HG03139 (cell line): ENCODE measurements at regions not wholly inside any gene's neighbourhood (a gene's known extent, or its start where the extent isn't known, plus 50 kb on each side); places are given as distances from the start of the nearest gene placed in this dataset.
"Not testable (repeated sequence)": the region's sequence is repeated elsewhere in the genome, so short reads cannot be mapped to it uniquely, and the experiment has no call there.

Experiments used
- ATAC-seq: cut with Tn5 transposase; IDR thresholded peaks from one replicate; pipeline ENCODE4 v1.9.1; 2021; ENCODE audit not compliant: unreplicated experiment

- ATAC-seq: no peak
Measured at GRCh38 chr10:119996944-119997343, 104.4 kb downstream of the SEC23IP start.

DNA sequence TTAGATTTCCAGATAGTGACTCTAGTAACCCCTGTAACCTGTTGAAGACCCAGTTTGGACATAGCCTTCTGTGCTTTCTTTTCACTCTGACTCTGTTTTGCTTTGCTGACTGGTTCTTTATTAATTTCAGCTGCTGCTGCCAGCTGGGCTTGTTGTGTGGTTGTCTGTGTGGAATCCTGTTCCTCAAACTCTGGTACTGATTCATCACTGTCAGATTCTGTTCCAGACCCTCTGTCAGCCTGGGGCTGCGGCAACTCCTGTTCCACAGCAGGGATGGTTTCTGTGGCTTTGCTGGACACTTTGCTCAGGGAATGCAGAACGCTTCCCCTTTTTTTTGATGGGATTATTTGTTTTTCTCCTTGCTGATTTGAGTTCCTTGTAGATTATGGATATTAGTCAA lies 104.9 kb downstream of the SEC23IP start:
- no peak for ATAC-seq

- no peak for ATAC-seq
Measured at GRCh38 chr10:120002785-120003184, 110.3 kb downstream of the SEC23IP start.

DNA sequence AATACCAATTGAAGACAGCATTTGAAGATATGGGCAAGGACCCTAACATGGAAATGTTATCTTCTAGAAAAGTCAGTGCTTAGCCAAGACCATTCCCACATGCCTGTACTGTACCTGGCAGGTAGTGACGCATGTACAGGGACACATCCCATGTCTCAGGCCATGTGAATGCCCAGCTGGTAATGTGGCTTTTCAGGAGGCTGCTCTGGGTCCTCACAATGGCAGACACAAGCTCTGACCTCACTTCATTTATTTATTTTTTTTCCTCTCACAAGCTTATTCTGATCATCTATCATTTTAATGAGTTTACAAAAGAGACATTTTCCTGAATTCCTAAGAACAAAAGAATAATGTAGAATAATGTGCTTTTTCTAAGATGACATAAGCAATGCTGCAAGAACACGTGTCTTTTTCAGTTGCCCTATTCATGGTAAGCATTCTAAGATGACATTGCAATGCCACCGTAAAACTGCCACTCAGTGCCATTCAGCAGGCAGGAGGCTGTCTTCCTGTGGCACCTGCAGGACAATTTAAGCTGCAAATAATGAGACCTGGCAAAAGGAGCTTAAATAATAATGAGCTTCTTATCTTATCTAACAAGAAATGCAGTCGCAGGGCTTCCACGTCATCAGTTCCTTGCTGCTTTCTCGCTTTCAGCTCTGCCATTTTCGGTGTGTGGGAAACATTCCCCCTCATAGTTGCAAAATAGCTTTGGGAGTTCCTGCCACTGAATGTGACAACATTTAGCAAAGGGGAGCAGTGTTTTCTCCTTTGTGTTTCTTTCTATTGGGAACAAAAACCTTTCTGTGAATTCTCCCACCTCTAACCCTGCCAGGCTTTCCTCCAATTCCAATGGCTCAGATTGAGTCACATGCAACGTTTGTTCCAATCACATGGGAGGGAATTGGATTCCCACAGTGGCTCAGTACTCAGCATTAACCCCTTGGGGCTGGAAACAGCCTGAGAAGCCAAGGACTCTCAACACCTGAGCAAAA lies 113.0 kb downstream of the SEC23IP start:
- no peak for ATAC-seq

DNA sequence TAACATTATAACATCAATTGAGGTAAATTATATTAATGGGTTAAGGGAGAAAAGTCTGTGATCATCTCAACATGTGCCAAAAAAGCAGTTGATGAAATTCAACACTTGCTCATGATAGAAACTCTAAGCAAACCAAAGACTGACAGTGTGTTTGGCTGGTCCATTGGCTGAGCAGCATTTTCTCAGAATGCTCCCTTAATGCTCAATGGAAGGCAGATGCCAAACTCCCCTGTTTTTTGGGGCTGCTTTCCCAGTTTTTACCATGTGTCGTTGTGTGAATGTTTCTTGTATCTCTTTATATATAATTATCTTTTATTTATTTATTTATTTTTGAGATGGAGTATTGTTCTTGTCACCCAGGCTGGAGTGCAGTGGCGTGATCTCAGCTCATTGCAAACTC lies 114.7 kb downstream of the SEC23IP start:
- no peak for ATAC-seq

- no peak for ATAC-seq
Measured at GRCh38 chr10:120011359-120012130, 119.0 kb downstream of the SEC23IP start.

GRCh38 chr10:120012131-120012400 lies 119.5 kb downstream of the SEC23IP start:
- ATAC-seq: no peak

- no peak for ATAC-seq
Measured at GRCh38 chr10:120012566-120012965, 120.0 kb downstream of the SEC23IP start.

DNA sequence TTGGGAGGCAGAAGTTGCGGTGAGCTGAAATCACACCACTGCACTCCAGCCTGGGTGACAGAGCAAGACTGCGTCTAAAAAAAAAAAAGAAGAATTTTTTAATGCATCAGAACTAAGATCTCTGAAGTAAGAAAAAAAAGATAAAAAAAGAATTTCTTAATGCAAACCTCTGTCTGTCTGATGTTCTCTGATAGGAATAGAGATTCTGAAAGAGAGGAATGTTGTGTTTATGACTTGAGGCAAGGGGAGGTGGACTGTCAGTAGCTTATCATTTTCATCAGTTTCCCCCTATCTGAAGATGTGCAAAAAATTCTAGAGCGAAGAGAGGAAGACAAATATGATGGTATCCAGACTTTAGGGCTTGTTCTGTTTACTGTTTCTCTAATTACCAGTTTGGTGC lies 121.5 kb downstream of the SEC23IP start:
- no peak for ATAC-seq

DNA sequence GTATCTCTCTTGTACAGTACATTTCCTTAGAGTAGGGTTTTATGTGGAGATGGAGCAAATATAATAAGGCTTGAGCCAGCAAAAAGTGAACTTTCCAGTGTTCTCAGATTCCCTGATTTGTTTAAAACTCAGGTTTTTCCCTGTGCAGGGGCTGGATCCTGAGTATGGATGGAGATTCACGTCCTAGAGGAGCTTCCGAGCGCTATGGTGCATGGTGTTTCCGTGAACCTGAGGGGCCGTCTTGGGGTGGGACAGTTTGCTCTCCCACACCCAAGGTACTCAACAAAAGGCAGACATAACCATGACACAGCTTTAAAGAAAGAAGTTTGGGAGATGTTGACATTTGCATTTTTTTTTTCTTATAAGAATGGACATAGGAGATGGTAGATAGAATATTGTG lies 122.5 kb downstream of the SEC23IP start:
- ATAC-seq: no peak

- ATAC-seq: no peak
Measured at GRCh38 chr10:120016906-120017305, 124.4 kb downstream of the SEC23IP start.

- ATAC-seq: no peak
Measured at GRCh38 chr10:120017733-120018417, 125.3 kb downstream of the SEC23IP start.

DNA sequence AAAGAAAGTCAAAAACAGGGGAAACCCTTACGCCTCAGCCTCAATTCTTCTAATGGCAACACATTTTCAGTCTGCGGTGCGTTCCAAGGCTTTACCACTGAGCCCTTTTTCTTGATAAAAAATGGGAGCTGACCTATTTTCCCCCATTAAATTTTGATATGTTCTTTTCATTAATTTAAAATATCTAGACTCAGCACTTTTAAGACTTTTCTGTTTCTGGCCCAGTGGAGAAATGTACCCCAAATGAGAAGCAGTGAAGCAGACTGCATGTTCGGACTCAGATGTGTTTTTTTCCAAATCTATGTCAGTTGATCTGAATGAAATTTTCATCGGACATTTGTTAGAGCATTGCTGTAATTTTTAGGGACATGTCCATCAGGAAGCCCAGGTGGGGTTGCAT lies 126.2 kb downstream of the SEC23IP start:
- ATAC-seq: no peak

- no peak for ATAC-seq
Measured at GRCh38 chr10:120019568-120019967, 127.0 kb downstream of the SEC23IP start.

GRCh38 chr10:120022357-120022756 lies 129.8 kb downstream of the SEC23IP start:
- no peak for ATAC-seq

- ATAC-seq: no peak
Measured at GRCh38 chr10:120034236-120034635, 141.7 kb downstream of the SEC23IP start.

- ATAC-seq: no peak
Measured at GRCh38 chr10:120039046-120039445, 146.5 kb downstream of the SEC23IP start.

GRCh38 chr10:120039826-120040225 lies 147.3 kb downstream of the SEC23IP start:
- no peak for ATAC-seq

DNA sequence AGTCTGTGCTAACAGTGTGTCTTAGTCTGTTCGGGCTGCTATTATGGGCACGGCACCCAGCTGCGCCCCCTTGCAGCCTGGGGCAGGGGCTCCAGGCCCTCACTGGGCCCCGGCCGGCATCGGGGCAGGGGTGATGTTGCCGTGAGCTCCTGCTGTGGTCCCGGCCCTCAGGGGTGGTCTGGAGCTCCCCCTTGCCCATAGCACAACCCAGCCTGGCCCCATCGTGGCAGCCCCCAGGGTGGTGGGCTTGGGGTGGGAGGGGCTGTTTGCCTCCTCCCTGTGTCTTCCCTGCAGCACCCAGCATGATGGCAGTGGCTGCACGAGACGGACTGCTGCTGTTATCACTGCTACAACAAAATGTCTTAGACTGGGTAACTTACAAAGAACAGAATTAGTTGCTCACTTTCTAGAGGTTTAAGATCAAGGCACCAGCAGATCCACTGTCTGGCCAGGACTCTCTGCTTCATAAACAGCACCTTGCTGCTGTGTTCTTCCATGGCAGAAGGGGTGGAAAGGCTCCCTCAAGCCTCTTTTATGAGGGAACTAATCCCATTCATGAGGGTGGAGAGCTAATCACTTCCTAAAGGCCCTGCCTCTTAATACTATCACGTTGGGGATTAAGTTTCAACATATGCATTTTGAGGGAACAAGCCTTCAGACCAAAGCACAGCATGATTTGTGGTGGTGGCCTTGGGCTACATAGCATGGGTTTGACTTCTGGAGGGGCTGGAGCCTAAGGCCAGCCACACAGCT lies 149.5 kb downstream of the SEC23IP start:
- no peak for ATAC-seq

DNA sequence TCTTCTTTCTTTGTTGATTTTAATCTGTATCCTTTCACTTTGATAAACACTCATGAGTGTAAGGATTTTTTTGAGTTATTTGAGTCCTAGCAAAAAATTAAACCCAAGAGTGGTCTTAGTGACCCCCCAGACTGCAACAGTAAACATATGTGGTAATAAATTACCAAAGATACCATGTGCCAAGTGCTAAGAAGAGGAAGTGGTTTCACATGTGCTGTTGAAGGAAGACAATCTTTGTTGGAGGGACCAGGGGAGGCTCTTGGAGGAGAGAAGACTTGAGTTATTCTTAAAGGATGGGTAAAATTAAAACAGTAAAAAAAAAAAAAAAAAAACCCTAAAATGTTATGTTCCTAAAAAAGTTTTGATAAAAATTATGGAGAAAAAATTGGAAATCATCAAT lies 150.2 kb downstream of the SEC23IP start:
- ATAC-seq: no peak

GRCh38 chr10:120047373-120047772 lies 154.8 kb downstream of the SEC23IP start:
- not testable (repeated sequence) for ATAC-seq
